Activated naive CD8-positive, alpha-beta T cell treated with anti-CD3 and anti-CD28 coated beads for 36 hours (primary cell): ENCODE measurements at regions not wholly inside any gene's neighbourhood (a gene's known extent, or its start where the extent isn't known, plus 50 kb on each side); places are given as distances from the start of the nearest gene placed in this dataset.

Experiments
- DNase-seq: peaks from one replicate; pipeline ENCODE4 v3.0.0; 2021
- H3K27ac Mint-ChIP-seq: one replicate; pipeline ENCODE4 v1.8.0; 2022; ENCODE audit warnings: mild to moderate bottlenecking, moderate library complexity, mixed read lengths
- H3K27me3 Mint-ChIP-seq: one replicate; pipeline ENCODE4 v1.8.0; 2022; ENCODE audit warnings: mild to moderate bottlenecking, mixed read lengths
- H3K36me3 Mint-ChIP-seq: one replicate; pipeline ENCODE4 v1.8.0; 2021; ENCODE audit warnings: mild to moderate bottlenecking, mixed read lengths
- H3K4me1 Mint-ChIP-seq: one replicate; pipeline ENCODE4 v1.8.0; 2021; ENCODE audit warnings: mixed read lengths
- H3K4me3 Mint-ChIP-seq: one replicate; pipeline ENCODE4 v1.8.0; 2022; ENCODE audit warnings: mild to moderate bottlenecking, moderate library complexity, mixed read lengths
- H3K9me3 Mint-ChIP-seq: one replicate; pipeline ENCODE4 v1.8.0; 2022; ENCODE audit warnings: mixed read lengths

- Mint-ChIP-seq H3K4me1 (peaks cover 38% of the 10 kb centered on the region), H3K27ac (peak overlapping the region; percentile 89)
- no peak for DNase-seq
Observed at GRCh38 chr13:50123515-50123861, 108.2 kb downstream of the KCNRG start.

GRCh38 chr13:50123862-50124535, 108.8 kb downstream of the KCNRG start:
- peak overlapping the region; percentile 89 for H3K27ac Mint-ChIP-seq
- peaks cover 32% of the 10 kb centered on the region for H3K27me3 Mint-ChIP-seq
- H3K4me3 Mint-ChIP-seq, result peak overlapping the region; percentile 82
- peaks cover 13% of the 10 kb centered on the region for H3K36me3 Mint-ChIP-seq
- peaks cover 41% of the 10 kb centered on the region for H3K4me1 Mint-ChIP-seq
- DNase-seq, result peak; percentile 92
- H3K9me3 Mint-ChIP-seq, result peaks cover 2% of the 10 kb centered on the region

More at GRCh38 chr13:50123515-50123861, 108.2 kb downstream of the KCNRG start:
- Mint-ChIP-seq H3K4me3 (peak overlapping the region; percentile 82), H3K9me3 (peaks cover 2% of the 10 kb centered on the region), H3K27me3 (peaks cover 27% of the 10 kb centered on the region), H3K36me3 (peaks cover 13% of the 10 kb centered on the region)

GRCh38 chr13:50124536-50125303, 109.5 kb downstream of the KCNRG start:
- H3K27ac Mint-ChIP-seq, result peak overlapping the region; percentile 79

GRCh38 chr13:50125304-50125553, 110.0 kb downstream of the KCNRG start:
- H3K4me1 Mint-ChIP-seq, result peaks cover 51% of the 10 kb centered on the region
- peak overlapping the region; percentile 78 for H3K4me3 Mint-ChIP-seq
- peaks cover 2% of the 10 kb centered on the region for H3K9me3 Mint-ChIP-seq
- peak overlapping the region; percentile 79 for H3K27ac Mint-ChIP-seq
- peaks cover 44% of the 10 kb centered on the region for H3K27me3 Mint-ChIP-seq
- peaks cover 15% of the 10 kb centered on the region for H3K36me3 Mint-ChIP-seq
- DNase-seq, result peak; percentile 66

More at GRCh38 chr13:50124536-50125303, 109.5 kb downstream of the KCNRG start:
- H3K4me1 Mint-ChIP-seq, result peaks cover 47% of the 10 kb centered on the region
- peak overlapping the region; percentile 78 for H3K4me3 Mint-ChIP-seq
- peaks cover 39% of the 10 kb centered on the region for H3K27me3 Mint-ChIP-seq
- DNase-seq, result no peak
- peaks cover 2% of the 10 kb centered on the region for H3K9me3 Mint-ChIP-seq
- peaks cover 15% of the 10 kb centered on the region for H3K36me3 Mint-ChIP-seq

- Mint-ChIP-seq H3K9me3 (peaks cover 2% of the 10 kb centered on the region), H3K36me3 (peaks cover 14% of the 10 kb centered on the region), H3K4me3 (peak overlapping the region; percentile 78), H3K27ac (peak overlapping the region; percentile 85), H3K4me1 (peaks cover 52% of the 10 kb centered on the region), H3K27me3 (peaks cover 49% of the 10 kb centered on the region)
- DNase-seq, result peak; percentile 70
Observed at GRCh38 chr13:50125554-50126262, 110.5 kb downstream of the KCNRG start.

- no peak for DNase-seq
- H3K9me3 Mint-ChIP-seq, result peaks cover 2% of the 10 kb centered on the region
- H3K27ac Mint-ChIP-seq, result peak overlapping the region; percentile 85
- H3K27me3 Mint-ChIP-seq, result peaks cover 56% of the 10 kb centered on the region
- H3K36me3 Mint-ChIP-seq, result peaks cover 13% of the 10 kb centered on the region
- H3K4me1 Mint-ChIP-seq, result peaks cover 58% of the 10 kb centered on the region
- H3K4me3 Mint-ChIP-seq, result peak overlapping the region; percentile 78
Observed at GRCh38 chr13:50126263-50126992, 111.2 kb downstream of the KCNRG start.

GRCh38 chr13:50126993-50127725, 111.9 kb downstream of the KCNRG start:
- peaks cover 64% of the 10 kb centered on the region for H3K27me3 Mint-ChIP-seq
- H3K4me3 Mint-ChIP-seq, result peak overlapping the region; percentile 78
- DNase-seq, result peak; percentile 64
- H3K4me1 Mint-ChIP-seq, result peaks cover 58% of the 10 kb centered on the region
- H3K9me3 Mint-ChIP-seq, result peaks cover 2% of the 10 kb centered on the region
- peaks cover 12% of the 10 kb centered on the region for H3K36me3 Mint-ChIP-seq
- peak overlapping the region; percentile 25 for H3K27ac Mint-ChIP-seq

GRCh38 chr13:50127726-50128291, 112.6 kb downstream of the KCNRG start:
- Mint-ChIP-seq H3K27ac (no peak overlapping the region), H3K4me1 (peaks cover 57% of the 10 kb centered on the region), H3K4me3 (no peak overlapping the region), H3K9me3 (peaks cover 2% of the 10 kb centered on the region), H3K27me3 (peaks cover 67% of the 10 kb centered on the region), H3K36me3 (peaks cover 7% of the 10 kb centered on the region)
- DNase-seq, result no peak

GRCh38 chr13:50128428-50128931, 113.2 kb downstream of the KCNRG start:
- H3K4me3 Mint-ChIP-seq, result no peak overlapping the region
- peak overlapping the region; percentile 26 for H3K27ac Mint-ChIP-seq
- H3K9me3 Mint-ChIP-seq, result peaks cover 2% of the 10 kb centered on the region
- peaks cover 71% of the 10 kb centered on the region for H3K27me3 Mint-ChIP-seq
- H3K36me3 Mint-ChIP-seq, result peaks cover 7% of the 10 kb centered on the region
- H3K4me1 Mint-ChIP-seq, result peaks cover 52% of the 10 kb centered on the region
- DNase-seq, result no peak

- peak overlapping the region; percentile 56 for H3K27ac Mint-ChIP-seq
- peaks cover 2% of the 10 kb centered on the region for H3K9me3 Mint-ChIP-seq
- H3K4me3 Mint-ChIP-seq, result peak overlapping the region; percentile 32
- H3K4me1 Mint-ChIP-seq, result peaks cover 49% of the 10 kb centered on the region
- DNase-seq, result no peak
- H3K27me3 Mint-ChIP-seq, result peaks cover 78% of the 10 kb centered on the region
- peaks cover 9% of the 10 kb centered on the region for H3K36me3 Mint-ChIP-seq
Observed at GRCh38 chr13:50129081-50129705, 113.9 kb downstream of the KCNRG start.

GRCh38 chr13:50129706-50130122, 114.5 kb downstream of the KCNRG start:
- Mint-ChIP-seq H3K36me3 (peaks cover 10% of the 10 kb centered on the region), H3K9me3 (peaks cover 2% of the 10 kb centered on the region), H3K27ac (peak overlapping the region; percentile 56), H3K4me1 (peaks cover 49% of the 10 kb centered on the region), H3K27me3 (peaks cover 83% of the 10 kb centered on the region), H3K4me3 (peak overlapping the region; percentile 65)
- no peak for DNase-seq

GRCh38 chr13:50130123-50130946, 115.1 kb downstream of the KCNRG start:
- H3K27ac Mint-ChIP-seq, result no peak overlapping the region
- peaks cover 2% of the 10 kb centered on the region for H3K9me3 Mint-ChIP-seq
- DNase-seq, result peak; percentile 26
- H3K4me1 Mint-ChIP-seq, result peaks cover 49% of the 10 kb centered on the region
- peaks cover 10% of the 10 kb centered on the region for H3K36me3 Mint-ChIP-seq
- peak overlapping the region; percentile 65 for H3K4me3 Mint-ChIP-seq
- H3K27me3 Mint-ChIP-seq, result peaks cover 89% of the 10 kb centered on the region
